Uterus (tissue), 2 donors: ENCODE measurements at regions not wholly inside any gene's neighbourhood (a gene's known extent, or its start where the extent isn't known, plus 50 kb on each side); places are given as distances from the start of the nearest gene placed in this dataset.

Experiments used
- POLR2A ChIP-seq, 2 donors: fragments of 450-650 bp; IDR thresholded peaks; one replicate each; pipeline ENCODE4 v1.6.1; 2016; ENCODE audit warnings: antibody characterized with exemption in 2 of 2, mild to moderate bottlenecking in 1 of 2, moderate library complexity in 1 of 2
- TF ChIP-seq, protein P1 (sequence below), 4 experiments: fragments of 200-600 bp in 2 of 4; fragments of 450-650 bp in 2 of 4; sonication (generic) in 2 of 4; IDR thresholded peaks; one replicate each; pipeline ENCODE4 v1.5.1; 2016 to 2019; ENCODE audit warnings: antibody characterized with exemption in 4 of 4, mild to moderate bottlenecking in 2 of 4, moderate library complexity in 1 of 4

DNA sequence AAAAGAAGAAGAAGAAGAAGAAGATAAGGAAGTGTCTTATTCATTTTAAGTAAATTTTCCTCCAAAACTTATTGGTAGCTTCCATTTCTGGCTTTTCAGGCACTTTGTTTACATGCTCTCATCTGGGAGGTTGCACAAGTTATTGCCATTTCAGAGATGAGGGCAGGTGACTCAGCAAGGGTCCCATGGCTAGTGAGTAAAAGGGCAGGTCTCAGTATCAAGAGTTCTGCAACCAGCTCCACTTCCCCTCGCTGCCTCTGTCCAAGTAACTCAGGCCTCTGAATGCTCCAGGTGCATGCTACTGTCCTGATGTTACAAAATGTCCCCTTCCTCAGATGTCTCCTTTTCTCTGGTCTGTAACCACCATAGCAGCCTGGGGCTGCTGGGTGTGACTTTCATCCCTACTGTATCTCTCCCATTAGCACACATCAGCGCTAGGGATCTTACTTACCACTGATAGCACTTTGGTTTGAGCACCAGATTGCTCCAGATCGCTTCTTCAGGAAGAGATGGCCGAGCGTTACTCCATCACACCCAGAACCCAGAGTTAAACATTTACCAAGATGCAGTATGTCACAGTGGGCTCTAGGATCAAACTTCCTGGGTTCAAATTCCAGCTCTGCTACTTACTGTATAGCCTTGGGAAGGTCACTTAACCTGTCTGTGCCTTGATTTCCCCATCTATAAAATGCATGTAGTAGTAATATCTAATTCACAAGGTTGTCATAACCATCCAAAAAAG is 57.4 kb upstream of the LAPTM4A start:
- TF ChIP-seq, protein P1, sequence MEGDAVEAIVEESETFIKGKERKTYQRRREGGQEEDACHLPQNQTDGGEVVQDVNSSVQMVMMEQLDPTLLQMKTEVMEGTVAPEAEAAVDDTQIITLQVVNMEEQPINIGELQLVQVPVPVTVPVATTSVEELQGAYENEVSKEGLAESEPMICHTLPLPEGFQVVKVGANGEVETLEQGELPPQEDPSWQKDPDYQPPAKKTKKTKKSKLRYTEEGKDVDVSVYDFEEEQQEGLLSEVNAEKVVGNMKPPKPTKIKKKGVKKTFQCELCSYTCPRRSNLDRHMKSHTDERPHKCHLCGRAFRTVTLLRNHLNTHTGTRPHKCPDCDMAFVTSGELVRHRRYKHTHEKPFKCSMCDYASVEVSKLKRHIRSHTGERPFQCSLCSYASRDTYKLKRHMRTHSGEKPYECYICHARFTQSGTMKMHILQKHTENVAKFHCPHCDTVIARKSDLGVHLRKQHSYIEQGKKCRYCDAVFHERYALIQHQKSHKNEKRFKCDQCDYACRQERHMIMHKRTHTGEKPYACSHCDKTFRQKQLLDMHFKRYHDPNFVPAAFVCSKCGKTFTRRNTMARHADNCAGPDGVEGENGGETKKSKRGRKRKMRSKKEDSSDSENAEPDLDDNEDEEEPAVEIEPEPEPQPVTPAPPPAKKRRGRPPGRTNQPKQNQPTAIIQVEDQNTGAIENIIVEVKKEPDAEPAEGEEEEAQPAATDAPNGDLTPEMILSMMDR (IDR thresholded peaks at IDR 0.05) = no peak
- TF ChIP-seq POLR2A (IDR thresholded peaks at IDR 0.05) = no peak
